ENCODE measurements at regions not wholly inside any gene's neighbourhood (a gene's known extent, or its start where the extent isn't known, plus 50 kb on each side); places are given as distances from the start of the nearest gene placed in this dataset.

DNA sequence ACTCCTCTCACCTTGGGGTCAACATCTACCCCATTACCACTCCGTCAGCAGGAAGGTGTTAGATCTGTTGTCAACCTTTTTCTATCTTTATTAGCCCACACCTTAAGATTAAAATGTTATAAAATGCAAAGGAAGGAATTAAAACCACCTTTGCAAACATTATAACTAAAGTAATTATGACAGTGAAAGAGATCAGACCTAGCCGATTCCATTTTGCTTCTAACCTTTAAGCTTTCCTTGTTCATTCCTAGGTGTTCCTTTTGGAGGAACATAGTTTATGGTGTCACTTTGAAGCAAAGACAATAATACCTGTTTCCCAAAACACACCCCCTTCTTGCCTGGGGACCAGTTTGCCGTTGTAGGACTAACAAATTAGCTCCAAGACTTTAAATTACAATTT lies 1223.0 kb upstream of the ADGRB3 start:
- no peaks in the 10 kb centered on the region for H3K9me3 Mint-ChIP-seq
- no peak overlapping the region for H3K4me3 Mint-ChIP-seq
- no peaks in the 10 kb centered on the region for H3K36me3 Mint-ChIP-seq (ENCODE audit: low read depth)
- H3K4me1 Mint-ChIP-seq (ENCODE audit: low read depth), result no peaks in the 10 kb centered on the region
- intact Hi-C loops (cut with micrococcal nuclease), result no loop called here
- no peaks in the 10 kb centered on the region for H3K27me3 Mint-ChIP-seq
- no peak overlapping the region for H3K27ac Mint-ChIP-seq

DNA sequence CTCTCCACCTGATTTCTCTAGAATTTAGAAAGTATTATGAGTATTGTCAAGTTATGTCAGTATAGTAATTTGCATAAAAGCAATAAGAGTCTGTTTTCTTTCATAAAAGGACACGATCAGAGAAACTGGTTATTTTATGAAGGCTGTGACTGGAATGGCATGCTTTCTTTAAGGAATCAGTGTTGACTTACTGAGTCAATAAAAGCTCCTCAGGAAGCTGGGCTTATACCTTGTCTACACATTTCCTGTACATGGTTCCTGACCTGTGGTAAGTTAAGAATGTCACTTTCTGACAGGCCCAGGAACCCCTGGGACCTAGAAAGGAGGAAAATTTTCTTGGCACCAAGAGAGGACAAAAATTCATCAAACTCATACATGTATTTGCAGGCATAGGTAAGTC lies 1224.0 kb upstream of the ADGRB3 start:
- Mint-ChIP-seq H3K27ac (no peak overlapping the region), H3K36me3 (ENCODE audit: low read depth) (no peaks in the 10 kb centered on the region), H3K27me3 (no peaks in the 10 kb centered on the region), H3K9me3 (peaks cover 1% of the 10 kb centered on the region), H3K4me3 (no peak overlapping the region), H3K4me1 (ENCODE audit: low read depth) (no peaks in the 10 kb centered on the region)
- intact Hi-C loops (cut with micrococcal nuclease), result no loop called here

DNA sequence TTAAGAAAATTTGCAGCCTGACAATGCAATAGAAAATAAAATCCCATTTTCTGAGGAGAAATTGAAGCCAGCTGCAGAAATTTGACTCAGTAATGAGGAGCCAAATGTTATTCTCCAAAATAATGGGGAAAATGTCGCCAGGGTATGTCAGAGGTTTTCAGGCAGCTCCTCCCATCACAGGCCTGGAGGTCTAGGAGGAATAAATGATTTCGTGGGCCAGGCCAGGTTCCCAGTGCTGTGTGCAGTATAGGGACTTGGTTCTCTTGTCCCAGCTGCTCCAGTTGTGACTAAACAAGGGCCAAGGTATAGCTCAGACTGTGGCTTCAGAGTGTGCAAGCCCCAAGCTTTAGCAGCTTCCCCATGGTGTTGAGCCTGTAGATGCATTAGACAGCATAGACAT lies 1240.8 kb upstream of the ADGRB3 start:
- H3K4me3 Mint-ChIP-seq, result no peak overlapping the region
- H3K36me3 Mint-ChIP-seq (ENCODE audit: low read depth), result no peaks in the 10 kb centered on the region
- H3K27me3 Mint-ChIP-seq, result no peaks in the 10 kb centered on the region
- H3K4me1 Mint-ChIP-seq (ENCODE audit: low read depth), result no peaks in the 10 kb centered on the region
- intact Hi-C loops (cut with micrococcal nuclease), result no loop called here
- no peak overlapping the region for H3K27ac Mint-ChIP-seq
- peaks cover 13% of the 10 kb centered on the region for H3K9me3 Mint-ChIP-seq

DNA sequence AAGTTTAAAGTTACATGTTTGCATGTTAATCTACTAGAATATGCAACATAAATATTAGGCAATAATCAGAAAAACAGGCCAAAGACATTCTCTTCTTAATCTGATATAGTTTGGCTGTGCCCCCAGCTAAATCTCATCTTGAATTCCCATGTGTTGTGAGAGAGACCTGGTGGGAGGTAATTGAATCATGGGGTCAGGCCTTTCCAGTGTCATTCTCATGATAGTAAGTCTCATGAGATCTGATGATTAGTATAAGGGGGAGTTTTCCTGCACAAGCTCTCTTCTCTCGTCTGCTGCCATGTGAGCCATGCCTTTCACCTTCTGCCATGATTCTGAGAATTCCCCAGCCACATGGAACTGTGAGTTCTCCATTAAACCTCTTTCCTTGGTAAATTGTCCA lies 1241.7 kb upstream of the ADGRB3 start:
- no peak overlapping the region for H3K4me3 Mint-ChIP-seq
- H3K27me3 Mint-ChIP-seq, result no peaks in the 10 kb centered on the region
- H3K27ac Mint-ChIP-seq, result no peak overlapping the region
- peaks cover 13% of the 10 kb centered on the region for H3K9me3 Mint-ChIP-seq
- H3K36me3 Mint-ChIP-seq (ENCODE audit: low read depth), result no peaks in the 10 kb centered on the region
- no peaks in the 10 kb centered on the region for H3K4me1 Mint-ChIP-seq (ENCODE audit: low read depth)
- intact Hi-C loops (cut with micrococcal nuclease), result no loop called here

DNA sequence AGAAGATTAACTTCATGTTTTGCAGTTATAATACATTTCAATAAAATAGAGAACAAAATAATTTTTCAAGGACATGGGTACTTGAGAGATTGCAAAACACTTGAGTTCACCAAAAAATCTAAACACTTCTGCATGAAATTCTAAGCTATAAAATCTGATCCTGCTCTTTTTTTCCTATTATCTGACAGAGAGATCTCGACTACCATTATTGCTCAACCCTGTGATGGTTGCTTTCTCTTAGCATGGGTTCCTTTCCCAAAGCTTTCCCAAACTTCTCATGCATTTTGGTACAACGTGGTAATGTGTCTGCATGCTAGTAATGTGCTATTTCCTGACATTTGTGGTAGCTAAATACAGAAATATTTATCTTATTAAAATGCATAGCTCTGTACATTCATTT lies 1243.1 kb upstream of the ADGRB3 start:
- H3K36me3 Mint-ChIP-seq (ENCODE audit: low read depth), result no peaks in the 10 kb centered on the region
- H3K27ac Mint-ChIP-seq, result no peak overlapping the region
- peaks cover 13% of the 10 kb centered on the region for H3K9me3 Mint-ChIP-seq
- no peaks in the 10 kb centered on the region for H3K4me1 Mint-ChIP-seq (ENCODE audit: low read depth)
- intact Hi-C loops (cut with micrococcal nuclease), result no loop called here
- H3K27me3 Mint-ChIP-seq, result no peaks in the 10 kb centered on the region
- no peak overlapping the region for H3K4me3 Mint-ChIP-seq

DNA sequence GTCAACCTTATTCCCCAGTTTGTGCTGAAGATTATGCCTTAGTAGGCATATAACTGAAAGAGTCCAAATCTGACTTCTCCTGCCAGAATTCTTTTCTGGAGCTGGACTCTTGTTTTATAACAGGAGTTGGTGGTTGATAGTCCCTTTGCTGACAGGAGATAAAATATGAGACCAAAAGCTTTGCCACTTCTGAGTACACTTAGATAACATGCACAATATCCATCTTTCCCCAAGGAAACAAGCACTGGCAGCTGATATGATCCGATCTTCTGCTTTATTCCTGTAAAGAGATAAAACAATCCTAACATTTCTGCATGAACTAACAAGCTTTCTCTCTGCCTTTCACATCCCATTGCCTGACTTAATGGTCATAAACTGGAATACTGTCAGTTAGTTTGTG lies 1265.4 kb upstream of the ADGRB3 start:
- intact Hi-C loops (cut with micrococcal nuclease), result no loop called here
- no peak overlapping the region for H3K27ac Mint-ChIP-seq
- no peaks in the 10 kb centered on the region for H3K4me1 Mint-ChIP-seq (ENCODE audit: low read depth)
- H3K27me3 Mint-ChIP-seq, result no peaks in the 10 kb centered on the region
- no peak overlapping the region for H3K4me3 Mint-ChIP-seq
- H3K9me3 Mint-ChIP-seq, result peaks cover 12% of the 10 kb centered on the region
- no peaks in the 10 kb centered on the region for H3K36me3 Mint-ChIP-seq (ENCODE audit: low read depth)

DNA sequence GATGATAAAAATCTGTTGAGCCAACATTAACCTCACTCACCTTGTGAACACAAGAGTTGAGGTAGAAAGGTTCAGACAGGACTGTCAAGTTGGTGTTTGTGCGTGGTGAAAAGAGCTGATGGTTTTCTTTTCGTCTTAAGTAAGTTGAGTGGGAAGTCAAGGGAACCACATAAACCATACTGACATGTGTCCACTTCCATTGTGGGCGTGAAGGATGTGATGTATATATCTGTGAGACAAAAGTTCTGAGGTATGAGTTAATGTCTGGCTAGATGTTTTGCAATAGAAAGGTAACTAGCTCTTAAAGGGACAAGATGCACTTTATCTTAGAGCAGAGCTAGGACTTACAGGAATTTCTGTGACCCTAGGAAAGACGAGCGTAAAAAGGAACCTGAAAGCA lies 1272.1 kb upstream of the ADGRB3 start:
- Mint-ChIP-seq H3K36me3 (ENCODE audit: low read depth) (no peaks in the 10 kb centered on the region), H3K4me1 (ENCODE audit: low read depth) (no peaks in the 10 kb centered on the region), H3K4me3 (no peak overlapping the region), H3K27me3 (no peaks in the 10 kb centered on the region), H3K9me3 (no peaks in the 10 kb centered on the region), H3K27ac (no peak overlapping the region)
- intact Hi-C loops (cut with micrococcal nuclease), result no loop called here

DNA sequence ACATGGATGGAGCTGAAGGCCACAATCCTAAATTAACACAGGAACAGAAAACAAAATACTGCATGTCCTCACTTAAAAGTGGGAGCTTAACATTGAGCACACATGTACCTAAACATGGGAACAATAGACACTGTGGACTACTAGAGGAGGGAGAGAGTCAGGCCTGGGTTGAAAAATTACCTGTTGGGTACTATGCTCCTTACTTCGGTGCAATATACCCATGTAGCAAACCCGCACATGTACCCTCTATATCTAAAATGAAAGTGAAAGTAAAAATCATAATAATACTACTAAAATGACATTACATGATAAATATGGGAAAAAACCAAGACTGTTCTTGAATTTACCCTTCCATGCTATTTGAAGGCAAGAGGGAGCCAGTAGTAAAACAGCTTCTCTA lies 1273.8 kb upstream of the ADGRB3 start:
- H3K9me3 Mint-ChIP-seq, result no peaks in the 10 kb centered on the region
- H3K4me1 Mint-ChIP-seq (ENCODE audit: low read depth), result no peaks in the 10 kb centered on the region
- intact Hi-C loops (cut with micrococcal nuclease), result no loop called here
- H3K27me3 Mint-ChIP-seq, result no peaks in the 10 kb centered on the region
- no peak overlapping the region for H3K4me3 Mint-ChIP-seq
- H3K36me3 Mint-ChIP-seq (ENCODE audit: low read depth), result no peaks in the 10 kb centered on the region
- H3K27ac Mint-ChIP-seq, result no peak overlapping the region

DNA sequence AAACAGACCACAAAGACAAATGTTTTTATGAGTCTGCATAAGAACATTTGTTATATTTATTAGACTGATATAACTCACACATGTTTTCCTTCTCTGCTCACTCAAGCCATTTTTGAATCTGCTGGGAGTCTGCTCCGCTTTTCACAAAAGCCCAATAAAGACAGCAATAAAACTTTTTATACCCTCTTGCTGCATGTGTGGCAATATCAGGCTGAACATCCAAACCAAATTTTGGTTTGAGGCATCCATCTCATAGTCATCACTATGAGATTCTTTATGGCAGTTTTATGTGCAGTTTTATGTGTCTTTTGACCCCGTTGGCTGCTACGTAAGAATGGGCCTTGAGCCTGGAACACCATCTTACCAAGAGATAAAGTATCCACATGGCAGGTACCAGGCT lies 1276.8 kb upstream of the ADGRB3 start:
- Mint-ChIP-seq H3K27ac (no peak overlapping the region), H3K4me3 (no peak overlapping the region), H3K4me1 (ENCODE audit: low read depth) (no peaks in the 10 kb centered on the region), H3K27me3 (no peaks in the 10 kb centered on the region), H3K36me3 (ENCODE audit: low read depth) (no peaks in the 10 kb centered on the region), H3K9me3 (peaks cover 10% of the 10 kb centered on the region)
- intact Hi-C loops (cut with micrococcal nuclease), result no loop called here

DNA sequence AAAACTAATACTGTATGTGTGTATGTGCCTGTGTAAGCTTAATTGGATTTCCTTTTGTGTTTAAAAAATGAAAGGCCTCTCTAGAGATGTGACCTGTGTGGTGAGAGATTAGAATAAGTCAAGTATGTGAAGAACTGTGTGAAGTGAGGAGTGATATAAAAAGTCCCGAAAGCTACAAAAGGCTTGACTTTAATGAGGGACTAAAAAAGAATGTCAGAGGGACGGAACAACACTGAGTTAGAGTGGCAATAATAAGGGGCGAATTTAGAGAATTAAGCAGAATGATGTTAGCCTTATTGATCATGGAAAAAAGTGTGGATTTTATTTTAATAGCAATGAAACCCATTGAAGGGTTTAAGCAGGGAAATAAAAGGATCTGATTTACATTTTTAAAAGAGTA lies 1281.2 kb upstream of the ADGRB3 start:
- no peak overlapping the region for H3K4me3 Mint-ChIP-seq
- no peaks in the 10 kb centered on the region for H3K27me3 Mint-ChIP-seq
- H3K36me3 Mint-ChIP-seq (ENCODE audit: low read depth), result no peaks in the 10 kb centered on the region
- H3K4me1 Mint-ChIP-seq (ENCODE audit: low read depth), result no peaks in the 10 kb centered on the region
- intact Hi-C loops (cut with micrococcal nuclease), result no loop called here
- peaks cover 16% of the 10 kb centered on the region for H3K9me3 Mint-ChIP-seq
- H3K27ac Mint-ChIP-seq, result no peak overlapping the region

DNA sequence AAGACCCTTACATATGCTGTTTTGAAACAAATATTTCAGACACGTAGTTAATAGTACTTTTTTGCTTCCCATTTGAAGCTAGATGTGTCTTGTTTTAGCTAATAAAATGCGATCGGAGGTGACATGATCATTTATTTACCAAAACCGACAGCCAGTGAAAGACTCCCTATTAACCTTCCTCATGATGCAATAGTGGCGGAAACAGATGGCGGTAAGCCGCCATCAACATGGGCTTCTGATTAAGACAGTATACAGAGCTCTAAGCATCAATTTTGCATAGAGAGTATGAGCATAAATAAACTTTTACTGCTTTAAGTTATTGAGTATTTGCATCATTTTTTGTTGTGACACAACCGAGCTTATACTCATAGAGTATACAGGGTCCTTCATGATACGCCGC lies 1282.4 kb upstream of the ADGRB3 start:
- Mint-ChIP-seq H3K36me3 (ENCODE audit: low read depth) (no peaks in the 10 kb centered on the region), H3K27me3 (no peaks in the 10 kb centered on the region), H3K27ac (no peak overlapping the region), H3K4me3 (no peak overlapping the region), H3K9me3 (peaks cover 19% of the 10 kb centered on the region), H3K4me1 (ENCODE audit: low read depth) (no peaks in the 10 kb centered on the region)
- intact Hi-C loops (cut with micrococcal nuclease), result no loop called here

DNA sequence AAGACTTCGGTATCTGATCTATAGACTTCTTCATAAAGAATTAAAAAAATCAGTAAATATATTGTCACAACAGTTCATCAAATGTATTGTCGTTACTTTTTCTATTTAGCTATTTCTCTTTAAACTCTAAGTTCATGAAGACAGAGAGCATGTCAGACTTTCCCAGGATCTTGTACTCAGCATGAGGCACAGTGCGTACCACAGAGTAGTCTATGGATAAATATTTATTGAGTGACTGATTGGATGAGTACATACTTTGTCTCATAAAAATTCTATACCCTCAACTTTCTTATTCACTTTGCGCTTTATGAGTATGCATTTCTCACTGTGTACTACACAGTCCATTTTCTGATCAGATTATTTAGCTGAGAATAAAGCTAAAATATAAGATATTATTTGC lies 1284.4 kb upstream of the ADGRB3 start:
- Mint-ChIP-seq H3K4me1 (ENCODE audit: low read depth) (no peaks in the 10 kb centered on the region), H3K36me3 (ENCODE audit: low read depth) (no peaks in the 10 kb centered on the region), H3K27me3 (no peaks in the 10 kb centered on the region), H3K9me3 (peaks cover 38% of the 10 kb centered on the region), H3K27ac (no peak overlapping the region), H3K4me3 (no peak overlapping the region)
- intact Hi-C loops (cut with micrococcal nuclease), result no loop called here

DNA sequence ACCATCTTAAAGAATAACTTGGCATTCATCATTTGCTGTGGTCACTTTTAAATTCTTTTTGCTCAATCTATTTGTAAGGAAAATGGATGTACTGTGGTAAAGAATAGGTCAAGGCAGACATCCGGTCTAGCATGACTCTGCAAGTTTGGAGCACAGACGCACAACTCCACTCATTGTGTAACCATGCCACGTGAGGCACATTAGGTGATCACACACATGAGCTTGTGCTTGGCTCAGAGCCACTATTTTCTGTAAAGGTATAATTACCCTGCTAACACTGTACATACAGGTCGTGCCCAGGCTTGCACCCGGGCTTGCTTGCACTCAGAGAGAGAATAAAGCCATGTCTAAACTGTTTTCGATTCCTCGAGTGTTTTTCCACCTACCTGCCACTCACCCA lies 1289.1 kb upstream of the ADGRB3 start:
- no peaks in the 10 kb centered on the region for H3K27me3 Mint-ChIP-seq
- H3K4me1 Mint-ChIP-seq (ENCODE audit: low read depth), result no peaks in the 10 kb centered on the region
- peaks cover 33% of the 10 kb centered on the region for H3K9me3 Mint-ChIP-seq
- no peak overlapping the region for H3K27ac Mint-ChIP-seq
- intact Hi-C loops (cut with micrococcal nuclease), result no loop called here
- no peaks in the 10 kb centered on the region for H3K36me3 Mint-ChIP-seq (ENCODE audit: low read depth)
- H3K4me3 Mint-ChIP-seq, result no peak overlapping the region

DNA sequence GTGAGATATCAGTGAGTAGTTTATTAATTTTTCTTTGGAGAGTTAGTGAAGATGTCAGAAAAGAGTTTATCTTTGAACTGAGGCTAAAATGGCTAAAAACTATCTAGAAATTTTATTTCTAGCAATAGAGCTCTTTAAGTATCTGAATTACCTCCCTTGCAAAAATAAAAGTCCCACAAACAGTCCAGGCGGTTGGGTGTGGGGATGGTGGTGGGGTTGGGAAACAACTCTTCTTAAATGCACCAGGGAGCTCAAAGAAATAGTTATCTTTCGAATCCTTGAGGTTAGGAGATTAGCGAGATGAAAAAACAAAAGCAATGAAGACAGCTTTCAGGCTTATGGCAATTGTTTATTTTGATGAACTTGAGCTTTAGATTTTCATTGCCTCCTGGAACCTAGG lies 1299.1 kb upstream of the ADGRB3 start:
- Mint-ChIP-seq H3K27me3 (no peaks in the 10 kb centered on the region), H3K4me3 (no peak overlapping the region), H3K4me1 (ENCODE audit: low read depth) (no peaks in the 10 kb centered on the region), H3K27ac (no peak overlapping the region), H3K36me3 (ENCODE audit: low read depth) (no peaks in the 10 kb centered on the region), H3K9me3 (peaks cover 10% of the 10 kb centered on the region)
- intact Hi-C loops (cut with micrococcal nuclease), result no loop called here

DNA sequence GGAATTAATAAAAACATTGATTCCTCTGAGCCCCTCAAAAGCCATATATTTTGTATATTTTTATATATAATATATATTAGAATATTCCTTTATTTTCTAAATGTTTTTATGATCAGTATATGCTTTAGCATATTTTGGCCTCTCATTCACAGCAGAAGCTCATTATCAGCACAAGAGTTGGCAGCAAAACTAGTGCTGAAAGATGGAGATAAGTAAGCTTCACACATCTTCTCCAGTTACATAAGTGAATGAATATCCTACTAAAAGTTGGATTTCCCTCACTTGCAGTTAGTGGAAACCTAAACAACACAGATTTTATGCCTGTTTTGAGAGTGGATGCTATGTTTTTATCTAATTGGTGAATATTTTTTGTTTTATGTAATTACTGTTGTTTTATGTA lies 1303.8 kb upstream of the ADGRB3 start:
- intact Hi-C loops (cut with micrococcal nuclease), result no loop called here
- H3K4me1 Mint-ChIP-seq (ENCODE audit: low read depth), result no peaks in the 10 kb centered on the region

DNA sequence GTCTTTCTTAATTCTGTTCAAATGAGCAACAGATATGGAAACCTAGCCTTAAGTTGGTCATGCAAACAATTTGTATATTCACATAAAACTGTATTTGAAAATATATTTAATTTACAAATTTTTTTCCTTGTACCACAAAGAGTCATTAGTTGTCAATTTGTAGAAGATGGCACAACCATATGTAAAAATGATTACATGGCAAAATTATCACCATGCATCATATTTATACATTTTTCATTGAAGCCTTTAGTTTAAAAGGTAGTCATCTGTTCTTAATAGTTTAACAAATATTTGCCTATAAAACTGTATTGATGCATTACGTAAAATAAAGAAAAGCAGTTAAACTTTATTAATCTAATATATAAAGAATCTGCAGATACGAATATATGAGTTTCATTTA lies 1306.8 kb upstream of the ADGRB3 start:
- H3K27ac Mint-ChIP-seq, result no peak overlapping the region
- H3K27me3 Mint-ChIP-seq, result no peaks in the 10 kb centered on the region
- no peaks in the 10 kb centered on the region for H3K4me1 Mint-ChIP-seq (ENCODE audit: low read depth)
- no peak overlapping the region for H3K4me3 Mint-ChIP-seq
- H3K36me3 Mint-ChIP-seq (ENCODE audit: low read depth), result no peaks in the 10 kb centered on the region
- no peaks in the 10 kb centered on the region for H3K9me3 Mint-ChIP-seq
- intact Hi-C loops (cut with micrococcal nuclease), result no loop called here

More for the DNA sequence above, 1303.8 kb upstream of the ADGRB3 start:
- Mint-ChIP-seq H3K27ac (no peak overlapping the region), H3K27me3 (no peaks in the 10 kb centered on the region), H3K4me3 (no peak overlapping the region), H3K9me3 (no peaks in the 10 kb centered on the region), H3K36me3 (ENCODE audit: low read depth) (no peaks in the 10 kb centered on the region)
